Muscle of leg (tissue), 3 donors: ENCODE measurements at regions not wholly inside any gene's neighbourhood (a gene's known extent, or its start where the extent isn't known, plus 50 kb on each side); places are given as distances from the start of the nearest gene placed in this dataset.

ENCODE experiments used
- DNase-seq: peaks from one replicate; pipeline ENCODE4 v3.0.0; 2013
- H3K27ac ChIP-seq: one replicate; pipeline ENCODE4 v1.5.1; 2013; ENCODE audit warnings: mild to moderate bottlenecking, low read length, control low read depth
- H3K27me3 ChIP-seq: one replicate; pipeline ENCODE4 v1.6.1; 2013; ENCODE audit warnings: low read length; ENCODE audit not compliant: control insufficient read depth, insufficient read depth
- H3K36me3 ChIP-seq: one replicate; pipeline ENCODE4 v1.6.1; 2013; ENCODE audit warnings: low read length; ENCODE audit not compliant: control insufficient read depth, insufficient read depth
- H3K4me1 ChIP-seq: one replicate; pipeline ENCODE4 v1.6.1; 2013; ENCODE audit warnings: low read length; ENCODE audit not compliant: control insufficient read depth, insufficient read depth
- H3K4me3 ChIP-seq: one replicate; pipeline ENCODE4 v1.5.1; 2013; ENCODE audit warnings: low read length, control low read depth
- H3K9me3 ChIP-seq: replicated peaks from 2 replicates; pipeline ENCODE4 v1.6.1; 2013; ENCODE audit warnings: low read depth, low read length; ENCODE audit not compliant: control insufficient read depth
- WGBS: methylation state at CpG from one replicate; pipeline ENCODE4 v1.1.5; 2013; ENCODE audit warnings: missing lambda C conversion rate; ENCODE audit not compliant: insufficient coverage; 5-methylcytosine and 5-hydroxymethylcytosine counted together

DNA sequence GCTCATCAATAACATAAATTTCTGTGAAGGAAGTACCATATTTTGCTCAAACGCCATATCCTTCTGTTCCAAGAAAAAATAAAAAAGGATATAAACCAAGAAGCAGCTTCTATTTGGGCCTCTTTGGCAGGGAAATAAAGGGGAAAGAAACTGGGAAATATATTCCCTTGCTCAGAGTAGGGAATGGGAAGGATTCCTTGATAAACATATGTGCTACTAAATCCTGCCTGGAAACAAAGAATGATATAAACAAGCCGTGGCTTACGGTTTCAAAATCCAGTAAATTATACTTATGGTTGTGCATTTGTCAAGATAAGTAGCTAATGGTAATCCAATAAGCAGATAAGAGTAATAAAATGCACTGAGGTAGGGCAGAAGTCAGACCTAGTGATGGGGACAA is 481.6 kb downstream of the NTRK2 start:
- Histone ChIP-seq H3K4me3 (no peak overlapping the region), H3K27me3 (no peaks in the 10 kb centered on the region), H3K36me3 (no peaks in the 10 kb centered on the region), H3K4me1 (peaks cover 5% of the 10 kb centered on the region), H3K27ac (peak overlapping the region; percentile 58), H3K9me3 (no peaks in the 10 kb centered on the region)
- DNase-seq = peak; percentile 85
- WGBS = no CpG with 5 or more reads among the region's 3 CpGs

DNA sequence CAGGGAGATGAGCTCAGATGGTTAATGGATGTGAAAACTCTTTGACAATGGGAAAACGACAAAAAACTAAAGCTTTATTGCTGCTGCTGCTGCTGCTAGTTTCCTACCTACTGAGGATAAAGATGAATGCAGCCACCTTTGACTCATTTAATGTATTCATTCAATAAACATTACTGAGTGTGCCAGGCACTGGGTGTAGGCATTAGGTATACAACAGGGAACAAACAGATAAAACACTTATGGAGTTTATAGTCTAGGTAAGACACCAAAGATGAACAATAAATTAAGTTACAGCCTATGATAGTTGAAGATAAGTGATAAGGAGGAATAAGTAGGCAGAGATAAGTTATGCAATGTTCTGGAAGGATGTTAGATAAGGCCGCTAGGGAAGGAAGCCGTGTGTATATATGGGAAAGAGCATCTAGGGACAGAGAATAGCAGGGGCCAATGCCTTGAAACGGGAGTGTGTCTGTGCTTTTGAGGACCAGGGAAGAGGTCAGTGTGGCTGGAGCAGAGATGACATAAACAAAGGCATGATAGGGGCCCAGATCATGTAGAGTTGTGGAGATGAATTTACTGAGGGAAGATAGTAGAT is 477.6 kb downstream of the NTRK2 start:
- DNase-seq = no peak
- Histone ChIP-seq H3K4me1 (peaks cover 10% of the 10 kb centered on the region), H3K9me3 (no peaks in the 10 kb centered on the region), H3K4me3 (no peak overlapping the region), H3K36me3 (no peaks in the 10 kb centered on the region), H3K27me3 (no peaks in the 10 kb centered on the region), H3K27ac (no peak overlapping the region)
- 81% methylated on average over 3 of the region's 4 CpGs for WGBS

- Histone ChIP-seq H3K27me3 (no peaks in the 10 kb centered on the region), H3K9me3 (no peaks in the 10 kb centered on the region), H3K36me3 (no peaks in the 10 kb centered on the region), H3K4me3 (no peak overlapping the region), H3K27ac (no peak overlapping the region), H3K4me1 (peaks cover 5% of the 10 kb centered on the region)
- peak; percentile 56 for DNase-seq
- no CpG with 5 or more reads among the region's 1 CpG for WGBS
These were observed 473.4 kb downstream of the NTRK2 start for GRCh38 chr9:85142968-85143367.

DNA sequence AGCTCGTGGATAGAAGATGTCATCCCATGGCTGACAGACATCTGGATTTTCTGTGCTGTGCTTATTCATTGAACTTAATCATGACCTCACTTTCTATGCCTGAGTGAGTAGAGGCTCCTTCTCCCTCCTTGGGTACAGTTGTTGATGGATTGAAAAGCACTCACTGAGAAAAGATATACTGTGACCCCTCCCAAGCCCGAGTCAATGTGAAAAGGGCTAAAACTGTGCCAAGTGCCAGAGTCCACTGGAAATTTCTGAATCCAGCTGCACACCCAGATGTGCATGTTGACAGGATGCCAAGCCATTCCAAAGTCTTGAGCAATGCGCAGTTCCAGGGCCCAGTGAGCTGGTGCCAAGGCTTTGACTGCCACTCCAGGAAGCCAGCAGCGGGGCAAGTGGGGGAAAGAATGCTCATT is 473.0 kb downstream of the NTRK2 start:
- peaks cover 5% of the 10 kb centered on the region for H3K4me1 ChIP-seq
- no peak overlapping the region for H3K27ac ChIP-seq
- DNase-seq = peak; percentile 71
- H3K27me3 ChIP-seq = no peaks in the 10 kb centered on the region
- no peak overlapping the region for H3K4me3 ChIP-seq
- 0% methylated on average over 2 of the region's 4 CpGs for WGBS
- no peaks in the 10 kb centered on the region for H3K9me3 ChIP-seq
- H3K36me3 ChIP-seq = no peaks in the 10 kb centered on the region

DNA sequence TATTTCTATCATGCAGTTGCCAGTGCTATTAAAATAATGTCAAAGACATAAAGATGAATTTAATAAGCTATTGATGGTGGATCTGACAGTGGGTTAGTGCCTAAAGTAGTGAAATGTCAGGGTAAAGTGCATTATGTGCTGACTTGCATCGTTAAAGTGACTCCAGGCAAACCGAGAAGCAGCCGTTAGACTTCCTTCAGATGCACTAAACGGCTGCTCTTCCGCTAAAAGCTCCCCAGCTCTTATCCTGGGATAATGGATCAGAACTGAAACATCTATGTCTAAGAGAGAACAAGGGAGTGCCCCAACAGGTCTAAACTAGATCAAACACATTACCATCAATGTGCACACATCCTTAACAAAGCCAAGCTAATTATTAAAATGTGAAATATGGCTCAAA is 468.2 kb downstream of the NTRK2 start:
- no peak overlapping the region for H3K4me3 ChIP-seq
- H3K9me3 ChIP-seq = no peaks in the 10 kb centered on the region
- WGBS = 40% methylated on average over 1 of the region's 5 CpGs
- no peak overlapping the region for H3K27ac ChIP-seq
- peaks cover 3% of the 10 kb centered on the region for H3K4me1 ChIP-seq
- no peaks in the 10 kb centered on the region for H3K27me3 ChIP-seq
- no peaks in the 10 kb centered on the region for H3K36me3 ChIP-seq
- DNase-seq = no peak

DNA sequence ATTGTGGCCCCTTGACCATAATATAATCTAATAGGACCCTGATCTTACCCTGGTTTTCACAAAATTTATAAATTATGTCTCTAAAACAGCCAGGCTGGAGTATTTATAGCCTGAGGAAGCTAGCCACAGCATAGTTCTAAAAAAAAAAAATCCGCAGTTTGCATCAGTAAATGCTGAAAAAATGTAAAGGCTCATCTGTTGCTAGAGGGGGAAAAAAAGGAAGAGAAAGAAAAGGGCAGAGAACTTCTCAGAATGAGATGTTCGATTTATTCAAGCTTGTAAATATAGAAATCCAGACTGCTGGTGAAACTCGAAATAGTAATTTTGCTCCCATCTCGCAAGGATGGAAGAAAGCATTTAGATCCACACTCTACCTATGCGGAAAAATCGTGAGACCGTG is 467.5 kb downstream of the NTRK2 start:
- H3K27ac ChIP-seq = no peak overlapping the region
- no peaks in the 10 kb centered on the region for H3K4me1 ChIP-seq
- WGBS = 83% methylated on average over 1 of the region's 7 CpGs
- H3K9me3 ChIP-seq = no peaks in the 10 kb centered on the region
- H3K4me3 ChIP-seq = no peak overlapping the region
- H3K36me3 ChIP-seq = no peaks in the 10 kb centered on the region
- H3K27me3 ChIP-seq = no peaks in the 10 kb centered on the region
- peak; percentile 16 for DNase-seq

DNA sequence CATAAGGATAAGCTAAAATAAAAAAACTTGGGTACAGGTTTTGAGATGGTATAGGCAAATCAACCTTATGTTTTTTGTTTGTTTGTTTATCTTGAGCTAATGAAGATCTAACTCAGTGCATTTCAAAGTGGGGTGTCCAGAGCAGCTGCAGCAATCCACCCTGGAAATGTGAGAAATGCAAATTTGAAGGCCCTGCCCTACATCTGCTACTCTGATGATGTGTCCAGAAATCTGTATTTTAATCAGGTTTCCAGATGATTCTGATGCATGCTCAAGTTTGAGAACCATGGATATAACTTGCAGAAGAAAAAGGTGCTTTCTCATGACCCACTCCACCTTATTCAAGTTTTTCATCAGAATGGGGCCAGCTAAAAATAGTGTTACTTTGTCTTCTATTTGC is 467.0 kb downstream of the NTRK2 start:
- H3K27ac ChIP-seq = no peak overlapping the region
- H3K4me1 ChIP-seq = no peaks in the 10 kb centered on the region
- no peak for DNase-seq
- H3K36me3 ChIP-seq = no peaks in the 10 kb centered on the region
- H3K9me3 ChIP-seq = no peaks in the 10 kb centered on the region
- no peaks in the 10 kb centered on the region for H3K27me3 ChIP-seq
- no peak overlapping the region for H3K4me3 ChIP-seq

DNA sequence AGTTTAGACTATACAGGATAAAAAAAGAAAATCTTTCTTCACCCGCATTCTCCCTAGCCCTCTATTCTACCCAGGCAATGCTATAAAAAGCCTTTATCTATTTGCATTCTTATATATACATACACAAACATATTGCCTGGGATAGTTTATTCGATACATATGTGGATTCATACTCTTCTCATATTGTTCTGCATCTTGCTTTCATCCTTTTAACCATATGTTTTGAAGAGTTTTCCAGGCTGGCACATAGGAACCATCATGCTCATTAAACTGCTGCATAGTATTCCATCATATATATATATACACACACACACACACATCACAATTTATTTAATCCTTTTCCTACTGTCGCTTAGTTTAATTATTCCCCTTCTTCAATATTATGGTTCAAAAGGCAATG is 461.2 kb downstream of the NTRK2 start:
- no CpG with 5 or more reads among the region's 3 CpGs for WGBS
- Histone ChIP-seq H3K36me3 (no peaks in the 10 kb centered on the region), H3K27ac (no peak overlapping the region), H3K9me3 (no peaks in the 10 kb centered on the region), H3K4me3 (no peak overlapping the region), H3K4me1 (no peaks in the 10 kb centered on the region), H3K27me3 (no peaks in the 10 kb centered on the region)
- DNase-seq = no peak

- Histone ChIP-seq H3K9me3 (no peaks in the 10 kb centered on the region), H3K4me1 (no peaks in the 10 kb centered on the region), H3K36me3 (no peaks in the 10 kb centered on the region), H3K27me3 (no peaks in the 10 kb centered on the region), H3K27ac (no peak overlapping the region), H3K4me3 (no peak overlapping the region)
- DNase-seq = no peak
- WGBS = 50% methylated on average over 1 of the region's 2 CpGs
These were observed 460.7 kb downstream of the NTRK2 start for GRCh38 chr9:85130260-85130659.

DNA sequence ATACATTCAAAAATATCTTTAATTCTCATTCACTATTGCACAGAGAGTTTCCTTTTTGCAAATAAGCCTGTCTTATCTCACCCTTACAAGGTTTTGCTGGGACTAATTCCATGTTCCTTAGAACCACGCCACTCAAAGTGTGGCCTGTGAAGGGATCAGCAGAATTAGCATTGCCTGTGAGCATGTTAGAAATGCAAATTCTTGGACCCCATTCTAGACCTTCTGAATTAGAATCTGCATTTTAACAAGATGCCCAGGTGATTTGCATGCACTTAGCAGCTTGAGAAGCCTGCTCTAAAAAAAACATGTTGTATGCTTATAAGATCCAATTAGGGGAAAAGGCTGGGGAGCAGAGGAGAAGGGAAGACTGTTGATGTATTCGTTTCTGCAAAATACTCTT is 460.0 kb downstream of the NTRK2 start:
- 100% methylated on average over 1 of the region's 2 CpGs for whole genome bisulfite sequencing
- no peaks in the 10 kb centered on the region for H3K4me1 ChIP-seq
- no peaks in the 10 kb centered on the region for H3K27me3 ChIP-seq
- no peaks in the 10 kb centered on the region for H3K36me3 ChIP-seq
- DNase-seq = no peak
- H3K4me3 ChIP-seq = no peak overlapping the region
- no peak overlapping the region for H3K27ac ChIP-seq
- H3K9me3 ChIP-seq = no peaks in the 10 kb centered on the region
